ENCODE measurements at regions not wholly inside any gene's neighbourhood (a gene's known extent, or its start where the extent isn't known, plus 50 kb on each side); places are given as distances from the start of the nearest gene placed in this dataset.

GRCh38 chr6:14625173-14625895 lies 507.8 kb downstream of the CD83 start:
- DNase-seq: no peak

GRCh38 chr6:14626556-14626955 lies 509.0 kb downstream of the CD83 start:
- DNase-seq: no peak

- no peak for DNase-seq
Observed at GRCh38 chr6:14630016-14630415, 512.4 kb downstream of the CD83 start.

GRCh38 chr6:14633479-14633878 lies 515.9 kb downstream of the CD83 start:
- no peak for DNase-seq

- no peak for DNase-seq
Observed at GRCh38 chr6:14634072-14634471, 516.5 kb downstream of the CD83 start.

- no peak for DNase-seq
Observed at GRCh38 chr6:14635195-14635594, 517.6 kb downstream of the CD83 start.

- DNase-seq: no peak
Observed at GRCh38 chr6:14635934-14636591, 518.5 kb downstream of the CD83 start.

- no peak for DNase-seq
Observed at GRCh38 chr6:14638435-14638905, 520.9 kb downstream of the CD83 start.

- no peak for DNase-seq
Observed at GRCh38 chr6:14638906-14639761, 521.6 kb downstream of the CD83 start.

- no peak for DNase-seq
Observed at GRCh38 chr6:14639983-14640599, 522.5 kb downstream of the CD83 start.

GRCh38 chr6:14640631-14641030 lies 523.1 kb downstream of the CD83 start:
- no peak for DNase-seq

- DNase-seq: no peak
Observed at GRCh38 chr6:14641423-14642135, 524.0 kb downstream of the CD83 start.

GRCh38 chr6:14642136-14642505 lies 524.5 kb downstream of the CD83 start:
- no peak for DNase-seq

GRCh38 chr6:14642842-14643241 lies 525.3 kb downstream of the CD83 start:
- DNase-seq: no peak

- DNase-seq: no peak
Observed at GRCh38 chr6:14644381-14644780, 526.8 kb downstream of the CD83 start.

GRCh38 chr6:14645221-14645620 lies 527.6 kb downstream of the CD83 start:
- no peak for DNase-seq

- no peak for DNase-seq
Observed at GRCh38 chr6:14645841-14646240, 528.3 kb downstream of the CD83 start.

- DNase-seq: no peak
Observed at GRCh38 chr6:14646371-14646770, 528.8 kb downstream of the CD83 start.

- no peak for DNase-seq
Observed at GRCh38 chr6:14647357-14647756, 529.8 kb downstream of the CD83 start.

- DNase-seq: no peak
Observed at GRCh38 chr6:14652536-14652935, 535.0 kb downstream of the CD83 start.

- DNase-seq: no peak
Observed at GRCh38 chr6:14655201-14656061, 537.9 kb downstream of the CD83 start.

Data from NCI-H2107 (cell line).